ENCODE measurements at regions not wholly inside any gene's neighbourhood (a gene's known extent, or its start where the extent isn't known, plus 50 kb on each side); places are given as distances from the start of the nearest gene placed in this dataset.

DNA sequence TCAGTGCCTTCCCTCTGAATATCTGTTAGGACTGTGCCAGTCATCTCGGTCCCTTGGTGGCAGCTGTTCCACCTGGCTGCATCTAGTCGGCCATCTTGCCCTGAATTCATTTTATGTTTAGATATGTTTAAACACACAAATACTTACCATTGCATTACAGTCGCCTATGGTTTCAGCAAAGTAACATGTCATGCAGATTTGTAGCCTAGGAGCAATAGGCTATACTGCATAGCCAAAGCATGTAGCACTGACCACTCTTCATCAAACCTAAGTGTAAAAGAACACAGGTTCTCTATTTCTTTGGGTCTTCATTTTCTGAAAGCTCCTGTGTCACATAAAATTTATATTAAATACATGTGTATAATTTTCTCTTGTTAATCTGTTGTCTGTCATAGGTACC is 118.9 kb upstream of the THSD7A start:
- TF ChIP-seq, protein P1, sequence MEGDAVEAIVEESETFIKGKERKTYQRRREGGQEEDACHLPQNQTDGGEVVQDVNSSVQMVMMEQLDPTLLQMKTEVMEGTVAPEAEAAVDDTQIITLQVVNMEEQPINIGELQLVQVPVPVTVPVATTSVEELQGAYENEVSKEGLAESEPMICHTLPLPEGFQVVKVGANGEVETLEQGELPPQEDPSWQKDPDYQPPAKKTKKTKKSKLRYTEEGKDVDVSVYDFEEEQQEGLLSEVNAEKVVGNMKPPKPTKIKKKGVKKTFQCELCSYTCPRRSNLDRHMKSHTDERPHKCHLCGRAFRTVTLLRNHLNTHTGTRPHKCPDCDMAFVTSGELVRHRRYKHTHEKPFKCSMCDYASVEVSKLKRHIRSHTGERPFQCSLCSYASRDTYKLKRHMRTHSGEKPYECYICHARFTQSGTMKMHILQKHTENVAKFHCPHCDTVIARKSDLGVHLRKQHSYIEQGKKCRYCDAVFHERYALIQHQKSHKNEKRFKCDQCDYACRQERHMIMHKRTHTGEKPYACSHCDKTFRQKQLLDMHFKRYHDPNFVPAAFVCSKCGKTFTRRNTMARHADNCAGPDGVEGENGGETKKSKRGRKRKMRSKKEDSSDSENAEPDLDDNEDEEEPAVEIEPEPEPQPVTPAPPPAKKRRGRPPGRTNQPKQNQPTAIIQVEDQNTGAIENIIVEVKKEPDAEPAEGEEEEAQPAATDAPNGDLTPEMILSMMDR (IDR thresholded peaks at IDR 0.05), result no peak
- H3K4me3 ChIP-seq (ENCODE audit: low read depth in 1 of 2, low read length in 1 of 2), result no peak overlapping the region
- H3K4me1 ChIP-seq (ENCODE audit: control insufficient read depth in 1 of 2, insufficient read depth in 1 of 2, low read depth in 1 of 2, low read length in 1 of 2), result no peaks in the 10 kb centered on the region
- no peaks in the 10 kb centered on the region for H3K9me3 ChIP-seq
- H3K27me3 ChIP-seq, result no peaks in the 10 kb centered on the region
- H3K36me3 ChIP-seq, result no peaks in the 10 kb centered on the region
- no peak overlapping the region for H3K27ac ChIP-seq

DNA sequence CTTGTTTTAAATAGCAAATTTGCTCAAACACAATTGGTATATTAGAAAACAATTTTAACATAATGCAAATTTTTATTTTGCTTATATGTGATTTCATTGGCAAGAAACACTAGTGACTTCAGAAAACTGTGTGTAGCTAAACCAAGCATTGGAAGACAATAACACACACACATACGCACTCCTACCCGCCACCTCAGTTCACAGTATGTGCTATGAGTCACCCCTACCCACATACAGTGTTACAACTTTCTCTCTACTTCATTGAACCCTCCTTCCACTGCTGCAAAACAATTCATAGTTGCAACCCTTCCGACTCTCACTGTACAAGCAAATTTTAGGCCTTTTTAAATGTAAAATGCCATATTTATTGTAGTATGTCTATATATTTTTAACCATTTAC is 119.9 kb upstream of the THSD7A start:
- Histone ChIP-seq H3K36me3 (no peaks in the 10 kb centered on the region), H3K27me3 (no peaks in the 10 kb centered on the region), H3K4me1 (ENCODE audit: control insufficient read depth in 1 of 2, insufficient read depth in 1 of 2, low read depth in 1 of 2, low read length in 1 of 2) (no peaks in the 10 kb centered on the region), H3K9me3 (no peaks in the 10 kb centered on the region), H3K4me3 (ENCODE audit: low read depth in 1 of 2, low read length in 1 of 2) (no peak overlapping the region), H3K27ac (no peak overlapping the region)
- TF ChIP-seq, protein P1 (IDR thresholded peaks at IDR 0.05), result no peak

DNA sequence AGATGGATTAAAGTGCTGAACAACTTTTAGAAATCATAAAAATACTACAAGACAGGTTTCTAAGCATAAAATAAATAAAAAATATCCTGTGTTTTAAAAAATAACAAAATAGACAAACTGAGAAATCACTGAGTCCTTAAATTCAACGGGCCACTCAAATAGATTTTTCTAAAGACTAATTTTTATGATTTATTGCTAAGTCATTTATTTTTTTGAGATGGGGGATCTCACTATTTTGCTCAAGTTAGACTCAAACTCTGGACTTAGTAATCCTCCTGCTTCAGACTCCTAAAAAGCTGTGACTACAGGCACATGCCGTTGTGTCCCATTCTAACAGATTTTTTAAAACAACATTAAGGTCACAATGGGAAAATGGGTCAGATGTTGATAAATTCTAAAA is 121.0 kb upstream of the THSD7A start:
- no peak overlapping the region for H3K4me3 ChIP-seq (ENCODE audit: low read depth in 1 of 2, low read length in 1 of 2)
- H3K9me3 ChIP-seq, result no peaks in the 10 kb centered on the region
- TF ChIP-seq, protein P1 (IDR thresholded peaks at IDR 0.05), result no peak
- no peaks in the 10 kb centered on the region for H3K27me3 ChIP-seq
- H3K36me3 ChIP-seq, result no peaks in the 10 kb centered on the region
- H3K27ac ChIP-seq, result no peak overlapping the region
- H3K4me1 ChIP-seq (ENCODE audit: control insufficient read depth in 1 of 2, insufficient read depth in 1 of 2, low read depth in 1 of 2, low read length in 1 of 2), result no peaks in the 10 kb centered on the region

DNA sequence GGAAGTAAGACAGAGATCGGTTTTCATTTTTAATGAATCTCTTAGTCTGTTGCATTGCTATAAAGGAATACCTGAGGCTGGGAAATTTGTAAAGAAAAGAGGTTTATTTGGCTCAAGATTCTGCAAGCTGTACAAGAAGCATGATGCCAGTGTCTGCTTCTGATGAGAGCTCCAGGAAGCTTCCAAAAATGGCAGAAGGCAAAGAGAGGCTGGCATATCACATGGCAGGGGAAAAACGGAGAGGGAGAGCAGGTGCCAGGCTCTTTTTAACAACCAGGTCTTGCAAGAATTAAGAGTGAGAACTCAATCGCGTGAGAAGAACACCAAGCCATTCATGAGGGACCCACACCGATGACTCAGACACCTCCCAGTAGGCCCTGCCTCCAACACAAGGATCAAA is 125.0 kb upstream of the THSD7A start:
- H3K27me3 ChIP-seq, result no peaks in the 10 kb centered on the region
- no peaks in the 10 kb centered on the region for H3K36me3 ChIP-seq
- no peaks in the 10 kb centered on the region for H3K4me1 ChIP-seq (ENCODE audit: control insufficient read depth in 1 of 2, insufficient read depth in 1 of 2, low read depth in 1 of 2, low read length in 1 of 2)
- no peak overlapping the region for H3K27ac ChIP-seq
- TF ChIP-seq, protein P1 (IDR thresholded peaks at IDR 0.05), result no peak
- H3K9me3 ChIP-seq, result no peaks in the 10 kb centered on the region
- H3K4me3 ChIP-seq (ENCODE audit: low read depth in 1 of 2, low read length in 1 of 2), result no peak overlapping the region

DNA sequence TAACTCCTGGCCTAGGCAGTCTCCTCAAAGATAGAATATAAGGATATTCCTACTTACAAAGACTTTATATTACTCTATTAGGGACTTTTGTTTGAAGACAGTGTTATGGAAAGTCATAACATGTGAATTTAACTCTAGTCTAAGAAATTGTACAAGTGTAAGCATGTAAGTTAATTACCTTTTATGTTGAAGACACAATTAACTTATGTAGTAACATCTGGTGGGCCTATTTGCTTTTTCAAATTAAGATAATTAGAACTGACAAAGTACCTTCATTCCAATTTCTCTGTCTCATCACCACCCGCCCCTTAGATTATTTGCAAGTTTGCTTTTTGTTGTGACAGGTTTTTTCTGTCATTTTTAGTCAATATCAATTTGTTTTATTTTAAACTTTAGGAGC is 126.0 kb upstream of the THSD7A start:
- TF ChIP-seq, protein P1 (IDR thresholded peaks at IDR 0.05), result no peak
- no peaks in the 10 kb centered on the region for H3K27me3 ChIP-seq
- no peaks in the 10 kb centered on the region for H3K9me3 ChIP-seq
- no peaks in the 10 kb centered on the region for H3K36me3 ChIP-seq
- H3K4me3 ChIP-seq (ENCODE audit: low read depth in 1 of 2, low read length in 1 of 2), result no peak overlapping the region
- H3K4me1 ChIP-seq (ENCODE audit: control insufficient read depth in 1 of 2, insufficient read depth in 1 of 2, low read depth in 1 of 2, low read length in 1 of 2), result no peaks in the 10 kb centered on the region
- H3K27ac ChIP-seq, result no peak overlapping the region

DNA sequence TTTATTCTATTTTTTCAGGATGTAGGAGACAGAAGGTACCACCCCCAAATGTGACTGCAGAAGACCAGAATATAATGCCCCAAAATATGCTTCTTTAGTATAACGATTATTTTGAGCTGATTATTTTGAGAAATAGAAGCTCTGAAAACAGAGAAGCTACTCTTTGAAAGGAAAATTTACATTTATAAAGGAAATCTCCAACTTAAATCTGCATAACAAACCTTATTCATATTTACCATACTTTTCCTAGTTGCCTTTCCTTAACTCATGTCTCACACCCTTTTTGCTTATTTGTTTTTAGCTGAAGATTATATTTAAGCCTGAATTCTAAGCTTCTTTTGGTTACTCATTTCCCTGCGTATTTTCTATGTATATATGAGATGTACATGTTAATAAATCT is 127.1 kb upstream of the THSD7A start:
- Histone ChIP-seq H3K27me3 (no peaks in the 10 kb centered on the region), H3K36me3 (no peaks in the 10 kb centered on the region), H3K9me3 (no peaks in the 10 kb centered on the region), H3K4me1 (ENCODE audit: control insufficient read depth in 1 of 2, insufficient read depth in 1 of 2, low read depth in 1 of 2, low read length in 1 of 2) (no peaks in the 10 kb centered on the region), H3K4me3 (ENCODE audit: low read depth in 1 of 2, low read length in 1 of 2) (no peak overlapping the region), H3K27ac (no peak overlapping the region)
- TF ChIP-seq, protein P1 (IDR thresholded peaks at IDR 0.05), result no peak

All from neutrophil (primary cell).